Peyer's patch (tissue), 4 donors: ENCODE measurements at regions not wholly inside any gene's neighbourhood (a gene's known extent, or its start where the extent isn't known, plus 50 kb on each side); places are given as distances from the start of the nearest gene placed in this dataset.

Source experiments
- CTCF ChIP-seq, 6 experiments: fragments of 450-650 bp in 4 of 6; fragments of 200-600 bp in 2 of 6; sonication (generic) in 1 of 6; IDR thresholded peaks; one replicate each; pipeline ENCODE4 v1.5.1; 2017 to 2019; ENCODE audit warnings: antibody characterized with exemption in 6 of 6, mild to moderate bottlenecking in 3 of 6, moderate library complexity in 1 of 6
- POLR2A ChIP-seq, 2 donors: fragments of 450-650 bp; IDR thresholded peaks; one replicate each; pipeline ENCODE4 v1.5.1; 2017; ENCODE audit warnings: antibody characterized with exemption in 2 of 2, mild to moderate bottlenecking in 2 of 2, moderate library complexity in 2 of 2

- TF ChIP-seq POLR2A (IDR thresholded peaks at IDR 0.05), result no peak
- TF ChIP-seq CTCF (IDR thresholded peaks at IDR 0.05), result no peak
Observed at GRCh38 chr7:156402255-156402654, 238.3 kb upstream of the RNF32 start.
